DMS114 treated with DMSO at 0.1 percent for 48 hours (cell line): ENCODE measurements at regions not wholly inside any gene's neighbourhood (a gene's known extent, or its start where the extent isn't known, plus 50 kb on each side); places are given as distances from the start of the nearest gene placed in this dataset.
A peak's percentile ranks its signal among the peaks of the same experiment; 100 is the strongest.
"Not testable (repeated sequence)": the region's sequence is repeated elsewhere in the genome, so short reads cannot be mapped to it uniquely, and the experiment has no call there.

Source experiments
- DNase-seq: peaks from one replicate; lab custom pipeline; 2025; ENCODE audit not compliant: unreplicated experiment; lab: John Stamatoyannopoulos, UW

DNA sequence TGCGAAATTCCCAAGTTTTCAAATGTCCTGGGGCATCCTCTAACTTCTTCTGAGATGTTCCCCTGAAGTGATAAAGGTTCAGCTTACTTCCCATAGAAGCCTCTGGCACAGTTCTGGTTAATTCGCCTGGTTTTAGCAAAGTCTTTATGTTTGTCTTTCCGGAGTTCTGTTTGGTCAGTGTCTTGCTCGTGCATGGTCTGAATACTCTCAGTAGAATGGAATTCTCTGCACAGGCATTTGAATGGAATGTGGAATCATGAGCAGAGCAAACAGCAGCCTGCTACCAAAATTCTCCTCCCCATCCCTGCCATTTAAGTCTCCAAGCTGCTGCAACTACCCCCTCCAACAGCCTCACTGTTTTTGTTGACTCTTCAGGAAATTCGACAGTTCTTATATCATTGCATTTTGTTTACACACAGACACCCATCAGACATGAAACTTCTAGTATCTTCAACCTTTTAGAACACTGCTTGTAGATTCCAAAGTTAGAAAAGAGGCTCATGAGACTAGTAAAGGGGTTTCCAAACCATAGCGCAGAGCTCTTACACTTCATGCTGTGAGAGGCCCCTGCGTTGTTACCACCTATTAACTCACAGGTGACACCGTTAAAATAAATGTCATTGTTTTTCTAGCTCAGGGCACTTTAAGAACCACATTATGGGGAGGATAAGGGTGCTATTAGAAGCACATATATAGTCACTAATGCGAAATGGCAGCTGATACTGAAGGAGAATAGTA lies 129.7 kb downstream of the PLCE1 start:
- no peak for DNase-seq

DNA sequence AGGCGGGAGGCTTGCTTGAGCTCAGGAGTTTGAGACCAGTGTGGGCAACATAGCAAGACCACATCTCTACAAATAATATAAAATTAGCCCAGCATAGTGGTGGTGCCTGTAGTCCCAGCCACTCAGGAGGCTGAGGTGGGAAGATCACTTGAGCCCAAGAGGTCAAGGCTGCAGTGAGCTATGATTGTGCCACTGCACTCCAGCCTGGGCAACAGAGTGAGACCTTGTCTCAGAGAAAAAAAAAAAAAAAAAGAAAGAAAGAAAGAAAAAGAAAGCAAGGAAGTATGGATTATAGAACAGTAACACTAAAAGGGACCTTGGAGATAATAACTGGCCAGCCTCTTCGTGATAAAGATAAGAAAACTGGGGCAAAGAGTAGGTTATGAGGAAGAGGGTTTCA lies 130.4 kb downstream of the PLCE1 start:
- not testable (repeated sequence) for DNase-seq

DNA sequence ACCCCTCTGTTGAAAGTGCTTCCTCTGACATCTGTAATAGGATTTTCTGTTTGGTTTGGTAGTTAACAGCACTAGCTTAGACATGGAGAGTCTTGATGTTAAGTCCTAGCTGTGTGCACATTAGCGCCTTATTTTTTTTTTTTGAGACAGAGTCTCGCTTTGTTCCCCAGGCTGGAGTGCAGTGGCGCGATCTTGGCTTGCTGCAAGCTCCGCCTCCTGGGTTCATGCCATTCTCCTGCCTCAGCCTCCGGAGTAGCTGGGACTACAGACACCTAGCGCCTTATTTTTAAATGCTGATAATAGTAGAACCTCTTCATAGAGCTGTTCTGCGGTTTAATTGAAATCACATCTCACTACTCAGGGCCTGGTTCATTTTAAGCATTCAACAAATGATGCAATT lies 131.5 kb downstream of the PLCE1 start:
- not testable (repeated sequence) for DNase-seq

DNA sequence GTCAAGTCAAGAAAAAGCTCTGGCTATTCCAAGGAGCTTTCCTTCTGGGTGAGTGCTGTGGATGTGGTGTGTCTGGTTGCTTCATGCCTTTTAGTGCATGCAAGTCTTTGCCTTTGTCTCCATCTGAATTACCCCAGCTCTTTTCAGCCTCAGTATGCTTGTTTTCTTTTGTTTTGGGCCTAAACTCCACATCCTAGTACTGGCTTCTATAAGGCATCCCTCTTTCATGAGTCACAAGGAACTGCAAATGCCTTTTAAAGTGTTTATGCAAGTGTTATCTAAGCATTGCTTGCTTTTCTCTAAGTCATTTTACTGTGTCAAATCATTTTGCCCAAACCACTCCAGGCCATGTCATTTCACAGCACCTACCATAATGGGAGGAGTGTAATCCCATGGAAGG lies 132.1 kb downstream of the PLCE1 start:
- DNase-seq = no peak

DNA sequence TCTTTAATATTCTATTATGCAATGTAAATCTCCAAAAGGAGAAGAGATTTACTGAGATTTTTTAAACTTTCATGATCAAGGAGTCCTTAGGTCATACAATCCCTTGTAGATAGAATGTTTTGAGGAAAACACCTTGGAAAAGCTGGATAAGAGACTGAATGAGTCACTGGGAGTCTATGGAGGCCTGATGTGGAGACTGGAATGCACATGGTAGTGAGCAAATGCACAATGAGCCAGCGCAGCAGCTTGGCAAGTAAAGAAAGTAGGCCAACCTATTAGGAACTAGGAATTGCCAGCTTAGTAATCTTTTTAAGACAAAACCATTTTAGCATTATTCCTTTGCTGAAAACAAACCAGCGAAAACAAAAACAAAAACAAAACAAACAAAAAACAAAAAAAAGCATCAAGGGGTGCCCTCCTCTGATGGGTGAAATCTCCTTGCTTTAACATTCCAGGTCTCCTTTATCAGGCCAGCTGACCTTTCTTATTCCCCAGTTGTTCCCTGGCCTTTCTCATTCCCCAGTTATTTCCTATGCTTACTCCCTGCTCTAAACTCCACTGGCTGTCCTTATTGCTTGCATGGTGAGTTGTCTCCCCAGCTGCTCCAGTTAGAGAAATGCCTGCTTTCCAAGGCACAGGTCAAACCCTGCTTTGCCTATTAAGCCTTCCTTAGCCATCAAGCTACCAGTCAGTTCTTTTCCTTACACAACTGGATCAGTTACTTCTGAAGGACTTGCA lies 135.8 kb downstream of the PLCE1 start:
- DNase-seq = no peak

DNA sequence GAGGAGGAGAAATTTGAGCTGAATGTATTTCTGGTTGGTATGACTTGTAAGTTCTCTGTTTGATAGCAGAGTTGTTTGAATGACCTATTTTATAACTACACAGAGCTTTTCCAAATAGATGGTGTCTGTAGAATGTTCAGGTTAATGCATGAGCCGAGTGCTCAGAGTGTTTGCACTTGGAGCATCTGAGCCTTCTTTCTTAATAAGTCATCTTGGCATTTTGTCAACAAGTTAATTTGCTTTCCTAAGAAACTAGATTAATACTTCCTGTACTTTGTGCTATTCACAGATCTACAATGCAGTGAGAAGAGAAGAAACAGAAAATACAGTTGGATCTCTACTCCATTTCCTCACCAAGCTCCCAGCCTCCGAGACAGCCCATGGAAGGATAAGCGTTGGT lies 138.2 kb downstream of the PLCE1 start:
- no peak for DNase-seq

DNA sequence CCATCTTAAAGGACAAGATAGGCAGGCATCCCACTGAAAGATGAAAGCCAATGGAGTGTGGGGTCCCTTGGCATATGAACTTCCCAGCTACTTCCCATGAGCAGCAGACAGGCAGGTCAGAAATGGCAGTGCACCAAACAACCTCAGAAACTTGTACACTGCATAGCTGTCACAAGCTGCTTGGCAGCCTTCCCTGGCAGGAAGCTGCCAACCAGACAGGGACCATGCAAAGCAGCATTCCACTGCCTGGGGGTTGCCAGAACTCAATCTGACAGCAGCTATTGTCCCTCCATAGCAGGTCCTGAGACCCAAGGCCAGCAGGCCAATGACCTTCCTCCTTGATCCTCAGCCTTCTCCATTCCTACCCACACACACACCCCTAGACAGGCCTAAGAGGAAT lies 139.5 kb downstream of the PLCE1 start:
- DNase-seq = no peak

DNA sequence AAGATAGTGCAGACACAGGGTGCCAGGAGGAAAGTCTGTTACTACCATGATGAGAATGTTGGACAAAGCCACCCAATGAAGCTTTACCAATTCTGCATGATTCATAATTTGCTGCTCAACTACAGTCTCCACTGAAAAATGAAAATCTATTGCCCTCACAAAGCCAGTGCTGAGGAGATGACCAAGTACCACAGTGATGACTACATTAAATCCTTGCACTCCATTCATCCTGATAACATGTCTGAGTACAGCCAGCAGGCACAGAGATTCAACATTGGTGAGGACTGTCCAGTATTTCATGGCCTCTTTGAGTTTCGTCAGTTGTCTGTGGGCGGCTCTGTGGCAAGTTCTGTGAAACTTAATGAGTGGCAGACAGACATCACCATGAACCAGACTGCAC lies 144.0 kb downstream of the PLCE1 start:
- no peak for DNase-seq

DNA sequence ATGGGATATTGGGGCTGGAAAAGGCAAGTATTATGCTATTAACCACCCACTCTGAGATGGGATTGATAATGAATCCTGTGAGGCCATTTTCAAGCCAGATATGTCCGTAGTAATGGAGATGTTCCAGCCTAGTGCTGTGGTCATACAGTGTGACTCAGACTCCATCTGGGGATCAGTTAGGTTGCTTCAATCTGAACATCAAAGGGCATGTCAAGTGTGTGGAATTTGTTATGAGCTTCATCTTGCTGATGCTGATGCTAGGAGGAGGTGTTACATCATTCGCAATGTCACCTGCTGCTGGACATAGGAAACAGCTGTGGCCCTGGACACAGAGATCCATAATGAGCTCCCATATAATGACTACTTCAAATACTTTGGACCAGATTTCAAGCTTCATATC lies 144.7 kb downstream of the PLCE1 start:
- no peak for DNase-seq

DNA sequence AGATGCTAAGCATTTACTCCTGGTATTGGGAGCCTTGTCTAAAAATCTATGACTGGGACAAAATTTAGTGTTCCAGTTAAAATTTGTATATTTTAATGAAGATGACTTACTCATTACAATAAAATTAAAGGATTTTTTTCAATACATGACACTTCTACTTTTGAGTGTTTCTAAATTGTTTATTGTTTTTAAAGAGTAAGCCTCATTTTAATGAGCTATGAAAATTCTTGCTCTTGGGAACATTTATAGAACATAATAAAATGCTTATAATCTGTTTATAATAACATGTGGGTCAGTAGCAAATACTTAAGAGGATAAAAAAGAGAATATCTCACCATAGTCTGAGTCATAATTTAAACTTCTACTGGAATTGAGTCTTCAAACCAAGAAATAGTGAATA lies 149.5 kb downstream of the PLCE1 start:
- DNase-seq = no peak

DNA sequence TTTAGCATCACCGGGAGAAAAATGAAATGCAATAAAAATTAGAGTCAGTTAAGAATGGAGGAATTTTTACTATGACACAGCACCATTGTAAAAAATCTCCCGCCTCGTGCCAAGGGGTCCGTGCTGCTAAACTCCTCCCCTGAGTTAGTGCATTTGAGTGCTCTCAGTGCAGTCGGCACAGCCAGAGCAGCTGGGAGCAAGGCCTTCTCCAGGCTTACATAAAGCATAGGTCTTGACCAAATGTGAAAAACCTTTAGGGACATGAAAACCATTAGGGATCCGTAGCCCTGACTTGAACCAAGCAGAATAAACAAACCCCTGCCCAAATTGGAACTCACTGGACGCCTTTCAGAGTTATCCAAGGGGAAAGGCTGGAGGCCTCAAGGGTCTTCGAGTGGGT lies 152.6 kb downstream of the PLCE1 start:
- no peak for DNase-seq

DNA sequence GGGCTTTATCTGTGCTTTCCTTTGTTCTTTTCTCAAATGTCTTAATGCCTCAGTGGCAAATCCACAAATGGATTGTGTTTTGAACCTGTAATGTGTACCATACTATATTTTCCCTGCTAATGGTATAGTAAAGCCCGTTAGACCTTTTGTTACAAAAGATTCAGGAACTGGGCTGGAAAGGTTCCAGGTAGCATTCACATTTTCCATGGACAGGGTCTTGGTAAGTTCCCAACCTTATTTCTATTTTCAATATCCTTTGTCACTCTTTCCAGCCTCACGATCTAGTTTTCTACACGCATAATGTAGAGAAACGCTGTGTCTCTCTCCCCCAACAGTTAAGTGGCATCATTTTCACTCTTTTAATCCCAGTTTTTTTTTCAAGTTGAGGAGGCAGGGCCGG lies 153.0 kb downstream of the PLCE1 start:
- DNase-seq = no peak

DNA sequence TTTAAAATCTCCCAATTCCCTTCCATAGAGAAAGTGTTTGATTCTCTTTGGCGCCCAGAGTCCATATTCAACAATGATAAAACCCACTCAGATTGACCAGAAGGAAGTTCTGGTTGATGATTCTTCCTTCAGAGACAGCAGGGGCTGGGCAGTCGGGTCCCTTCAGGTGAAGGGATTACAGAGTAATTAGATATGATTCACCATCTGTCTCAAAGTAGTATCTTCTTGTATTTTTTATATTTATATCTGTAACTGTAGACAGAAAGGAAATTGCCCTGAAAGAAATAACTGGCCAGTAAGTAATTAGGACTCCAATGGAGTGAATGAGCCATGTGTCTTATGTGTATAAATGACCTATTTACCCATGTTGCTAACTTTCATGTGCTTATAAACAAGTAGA lies 156.0 kb downstream of the PLCE1 start:
- no peak for DNase-seq

DNA sequence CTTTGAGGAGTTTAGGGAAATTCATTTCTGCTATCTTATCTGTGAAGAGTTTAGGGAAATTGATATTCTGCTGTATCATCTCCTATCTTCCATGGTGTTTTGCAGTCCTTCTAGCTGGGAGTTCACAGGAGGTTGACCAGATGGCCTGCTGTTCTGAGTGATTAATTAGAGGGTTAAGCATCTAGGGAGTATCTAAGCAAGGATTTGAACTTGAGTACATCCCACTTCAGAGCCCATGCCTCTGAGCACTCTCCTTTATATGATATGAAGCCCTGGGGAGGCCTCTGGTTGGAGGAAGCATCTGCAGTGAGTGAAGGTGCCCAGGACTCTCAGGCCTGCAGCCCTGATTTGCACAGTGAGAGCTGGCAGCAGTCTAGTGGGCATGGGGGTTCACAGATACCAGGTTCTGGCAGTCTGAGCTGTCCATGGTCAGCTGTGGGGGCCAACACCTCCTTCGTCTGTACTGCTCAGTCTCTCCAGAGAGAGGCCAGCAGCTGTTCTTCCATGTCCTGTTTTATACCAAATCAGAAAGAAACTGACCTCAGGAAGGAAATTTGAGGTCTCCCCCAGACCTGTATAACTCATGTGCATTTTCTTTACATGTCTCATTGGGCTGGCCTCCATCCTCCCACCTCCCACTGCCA lies 156.9 kb downstream of the PLCE1 start:
- no peak for DNase-seq

DNA sequence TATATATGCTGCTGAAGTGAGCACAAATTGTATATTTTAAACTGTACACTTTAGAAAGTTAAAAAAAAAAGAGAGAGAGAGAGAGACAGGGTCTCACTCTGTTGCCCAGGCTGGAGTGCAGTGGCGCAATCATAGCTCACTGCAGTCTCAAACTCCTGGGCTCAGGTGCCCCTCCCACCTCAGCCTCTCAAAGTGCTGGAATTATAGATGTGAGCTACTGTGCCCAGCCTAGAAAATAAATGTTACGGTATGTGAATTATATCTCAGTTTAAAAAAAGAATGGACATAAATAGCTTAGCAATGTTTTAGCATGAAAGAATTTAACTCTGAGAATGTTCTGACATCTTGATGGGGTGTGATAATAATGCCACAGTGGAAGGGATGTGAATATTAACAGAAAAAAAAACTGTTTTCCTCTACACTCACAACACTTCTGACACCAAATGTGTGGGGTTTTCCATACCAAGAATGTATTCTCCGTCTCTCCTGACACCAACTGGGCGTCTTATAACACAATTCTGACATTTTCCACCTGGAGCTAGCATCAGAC lies 162.1 kb downstream of the PLCE1 start:
- DNase-seq = no peak

DNA sequence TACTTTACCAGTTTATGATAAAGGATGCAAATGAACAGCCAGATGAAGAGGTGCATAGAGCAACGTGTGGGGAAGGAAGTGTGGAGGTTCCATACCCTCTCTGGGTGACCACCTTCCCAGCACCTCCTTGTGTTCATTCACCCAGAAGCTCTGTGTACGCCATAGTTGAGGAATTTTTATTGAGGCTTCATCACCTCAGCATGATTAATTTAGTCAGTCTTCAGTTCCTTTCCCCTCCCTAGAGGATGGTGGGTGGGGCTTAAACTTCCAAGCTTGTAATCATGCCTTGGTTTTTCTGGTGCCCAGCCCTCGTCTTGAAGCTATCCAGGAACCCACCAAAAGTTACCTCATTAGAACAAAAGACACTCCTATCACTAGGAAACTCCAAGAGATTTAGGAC lies 162.7 kb downstream of the PLCE1 start:
- no peak for DNase-seq

DNA sequence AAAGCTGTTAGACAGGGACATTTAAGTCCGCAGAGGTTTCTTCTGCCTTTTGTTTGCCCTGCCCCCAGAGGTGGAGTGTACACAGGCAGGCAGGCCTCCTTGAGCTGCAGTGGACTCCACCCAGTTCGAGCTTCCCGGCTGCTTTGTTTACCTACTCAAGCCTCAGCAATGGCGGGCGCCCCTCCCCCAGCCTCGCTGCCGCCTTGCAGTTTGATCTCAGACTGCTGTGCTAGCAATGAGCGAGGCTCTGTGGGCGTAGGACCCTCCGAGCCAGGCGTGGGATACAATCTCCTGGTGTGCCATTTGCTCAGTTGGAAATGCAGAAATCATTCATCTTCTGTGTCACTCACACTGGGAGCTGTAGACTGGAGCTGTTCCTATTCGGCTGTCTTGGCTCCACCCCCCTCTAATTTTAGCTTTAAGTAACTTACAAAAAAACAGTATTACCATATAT lies 171.5 kb downstream of the PLCE1 start:
- DNase-seq = peak; percentile 2

DNA sequence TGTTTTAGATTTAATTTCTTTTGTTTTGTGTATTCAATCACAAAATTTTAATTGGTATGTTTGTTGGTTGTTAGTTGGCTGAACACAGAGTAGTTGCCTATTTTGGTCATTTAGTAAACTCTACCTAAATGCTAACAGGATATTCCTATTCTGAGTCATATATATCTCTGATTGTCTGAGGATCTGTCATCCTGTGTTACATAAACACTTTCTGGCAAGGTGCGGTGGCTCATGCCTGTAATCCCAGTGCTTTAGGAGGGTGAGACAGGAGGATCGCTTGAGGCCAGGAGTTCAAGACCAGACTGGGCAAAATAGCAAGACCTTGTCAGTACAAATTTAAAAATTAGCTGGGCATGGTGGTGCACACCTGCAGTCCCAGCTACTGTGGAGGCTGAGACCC lies 178.6 kb downstream of the PLCE1 start:
- no peak for DNase-seq

DNA sequence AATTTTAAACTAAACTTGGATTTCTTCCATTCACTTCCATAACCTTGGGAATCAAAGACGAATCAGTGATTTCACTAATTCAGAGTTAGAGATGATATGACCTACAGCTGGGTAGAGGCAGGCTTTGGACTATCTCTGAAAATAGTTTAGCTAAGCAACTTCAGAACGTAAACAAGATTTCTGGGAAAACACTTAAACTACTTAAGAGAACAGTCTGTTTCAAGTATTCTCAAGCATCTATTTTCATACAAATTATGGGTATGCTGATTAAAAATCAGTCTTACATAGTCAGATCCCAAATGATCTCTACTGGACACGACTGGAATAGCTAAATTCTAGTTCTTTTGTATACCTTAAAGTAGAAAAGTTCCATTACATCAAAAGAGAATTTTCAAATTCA lies 179.9 kb downstream of the PLCE1 start:
- DNase-seq = no peak

DNA sequence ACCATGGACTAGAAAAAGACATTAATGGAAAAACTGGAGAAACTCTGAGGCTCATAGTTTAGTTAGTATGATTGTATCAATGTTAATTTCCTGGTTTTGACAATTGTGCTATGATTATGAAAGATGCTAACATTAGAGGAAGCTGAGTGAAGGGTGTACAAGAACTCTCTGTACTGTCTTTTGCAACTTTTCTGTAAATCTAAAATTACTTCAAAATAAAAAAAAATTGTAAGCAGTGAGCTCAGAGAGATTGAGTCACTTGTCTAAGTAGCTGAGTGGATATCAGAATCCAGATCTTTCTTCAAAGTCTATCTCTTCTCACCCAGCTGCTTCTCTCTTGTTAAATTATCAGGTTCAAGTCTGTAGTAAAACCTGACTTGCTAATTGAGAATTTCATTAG lies 181.1 kb downstream of the PLCE1 start:
- no peak for DNase-seq

DNA sequence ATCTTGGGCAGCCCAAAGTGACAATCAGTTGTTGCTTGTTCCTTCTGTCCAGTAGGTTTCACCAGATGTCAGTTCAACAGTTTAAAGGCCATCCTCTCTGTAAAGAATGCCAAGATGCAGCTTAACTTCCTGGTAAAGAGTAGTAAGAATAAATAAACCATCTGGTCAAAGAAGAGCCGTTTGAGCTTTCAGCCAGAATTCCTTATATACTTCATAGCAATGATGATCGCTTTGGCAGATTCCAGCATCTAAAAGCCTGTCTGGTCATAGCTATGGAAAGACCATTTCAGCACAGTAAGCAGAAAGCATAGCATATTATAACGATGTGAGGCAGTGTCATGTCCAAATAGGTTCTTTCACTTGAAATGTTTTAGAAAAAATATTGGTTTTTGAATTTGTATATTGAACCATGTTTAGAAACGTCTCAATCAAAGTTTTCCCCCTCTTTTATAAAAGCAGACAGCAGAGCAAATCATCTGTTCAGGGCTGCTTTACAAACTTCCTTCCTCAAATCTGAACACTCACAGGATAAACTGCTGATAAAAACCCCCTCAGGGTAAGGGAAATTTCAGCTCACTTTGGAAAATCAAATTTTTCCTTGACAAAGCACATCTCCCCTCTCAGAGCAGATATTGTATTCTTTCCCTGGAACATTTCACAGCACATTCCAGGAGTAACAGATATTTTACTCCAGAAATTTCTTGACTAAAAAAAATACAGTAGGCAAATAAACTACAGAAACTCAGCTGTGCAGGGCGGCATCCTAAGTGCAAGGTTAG lies 184.1 kb downstream of the NOC3L start:
- no peak for DNase-seq
